Neural progenitor cell (in vitro differentiated cells): ENCODE measurements at regions not wholly inside any gene's neighbourhood (a gene's known extent, or its start where the extent isn't known, plus 50 kb on each side); places are given as distances from the start of the nearest gene placed in this dataset.

Experiments used
- DNase-seq: peaks from one replicate; pipeline ENCODE4 v3.0.0-alpha.2; 2016; ENCODE audit warnings: low spot score
- H2AFZ ChIP-seq: fragments of 200-600 bp; sonication (generic); replicated peaks from 2 replicates; pipeline ENCODE4 v1.6.1; 2016; ENCODE audit warnings: antibody characterized with exemption
- H3F3A ChIP-seq: fragments of 200-600 bp; sonication (generic); 2 replicates; pipeline ENCODE4 v1.6.1; 2016; ENCODE audit warnings: antibody characterized with exemption, low read depth
- H3K27ac ChIP-seq: fragments of 200-600 bp; sonication (generic); 2 replicates; pipeline ENCODE4 v1.5.1; 2016; ENCODE audit warnings: mild to moderate bottlenecking
- H3K27me3 ChIP-seq: fragments of 200-600 bp; sonication (generic); 2 replicates; pipeline ENCODE4 v1.6.1; 2016; ENCODE audit warnings: mild to moderate bottlenecking, moderate library complexity
- H3K36me3 ChIP-seq: fragments of 200-600 bp; sonication (generic); 2 replicates; pipeline ENCODE4 v1.5.1; 2016
- H3K4me1 ChIP-seq: fragments of 200-600 bp; sonication (generic); 2 replicates; pipeline ENCODE4 v1.6.1; 2016; ENCODE audit warnings: mixed run types
- H3K4me2 ChIP-seq: fragments of 200-600 bp; sonication (generic); 2 replicates; pipeline ENCODE4 v1.6.1; 2016
- H3K4me3 ChIP-seq: fragments of 200-600 bp; sonication (generic); 2 replicates; pipeline ENCODE4 v1.5.1; 2016
- H3K79me2 ChIP-seq: fragments of 200-600 bp; sonication (generic); 2 replicates; pipeline ENCODE4 v1.6.1; 2016; ENCODE audit warnings: low read depth
- H3K9ac ChIP-seq: fragments of 200-600 bp; sonication (generic); 2 replicates; pipeline ENCODE4 v1.6.1; 2016
- H3K9me3 ChIP-seq: fragments of 200-600 bp; sonication (generic); 2 replicates; pipeline ENCODE4 v1.5.1; 2016; ENCODE audit warnings: low read depth
- H4K20me1 ChIP-seq: fragments of 200-600 bp; sonication (generic); 2 replicates; pipeline ENCODE4 v1.6.1; 2016; ENCODE audit warnings: low read depth
- H3K27ac Mint-ChIP-seq: 3 replicates; pipeline ENCODE4 v1.8.0; 2021; ENCODE audit warnings: mixed read lengths
- H3K27me3 Mint-ChIP-seq: 2 replicates; pipeline ENCODE4 v1.8.0; 2022; ENCODE audit warnings: low read depth, mild to moderate bottlenecking, inconsistent platforms, moderate library complexity, mixed read lengths; ENCODE audit not compliant: insufficient read depth
- H3K36me3 Mint-ChIP-seq: 3 replicates; pipeline ENCODE4 v1.8.0; 2021; ENCODE audit warnings: mixed read lengths
- H3K4me1 Mint-ChIP-seq: 3 replicates; pipeline ENCODE4 v1.8.0; 2021; ENCODE audit warnings: mixed read lengths
- H3K4me3 Mint-ChIP-seq: 3 replicates; pipeline ENCODE4 v1.8.0; 2021; ENCODE audit warnings: mild to moderate bottlenecking, moderate library complexity, mixed read lengths
- H3K9me3 Mint-ChIP-seq: 3 replicates; pipeline ENCODE4 v1.8.0; 2020; ENCODE audit warnings: mixed read lengths
- EZH2 ChIP-seq: fragments of 200-600 bp; sonication (generic); IDR thresholded peaks from 2 replicates; pipeline ENCODE4 v1.6.1; 2017; ENCODE audit warnings: antibody characterized with exemption, mild to moderate bottlenecking, moderate library complexity
- EZH2phosphoT487 ChIP-seq: fragments of 200-600 bp; sonication (generic); IDR thresholded peaks from 2 replicates; pipeline ENCODE4 v1.6.1; 2017; ENCODE audit warnings: antibody characterized with exemption
- TF ChIP-seq, protein P1 (sequence below): fragments of 200-600 bp; sonication (generic); IDR thresholded peaks from 2 replicates; pipeline ENCODE4 v1.5.1; 2017; ENCODE audit warnings: antibody characterized with exemption, mild to moderate bottlenecking

GRCh38 chr13:50521006-50521830 lies 322.3 kb downstream of the DLEU7 start:
- no peak overlapping the region for H3K4me2 ChIP-seq
- H3K27me3 ChIP-seq: no peaks in the 10 kb centered on the region
- H3K4me3 ChIP-seq: no peak overlapping the region
- H3F3A ChIP-seq: no peaks in the 10 kb centered on the region
- Mint-ChIP-seq H3K4me3 (no peak overlapping the region), H3K9me3 (no peaks in the 10 kb centered on the region), H3K4me1 (peaks cover 5% of the 10 kb centered on the region), H3K36me3 (no peaks in the 10 kb centered on the region), H3K27me3 (peaks cover 4% of the 10 kb centered on the region), H3K27ac (no peak overlapping the region)
- no peak for DNase-seq
- no peaks in the 10 kb centered on the region for H4K20me1 ChIP-seq
- peaks cover 10% of the 10 kb centered on the region for H3K4me1 ChIP-seq
- H3K27ac ChIP-seq: no peak overlapping the region
- no peak overlapping the region for H2AFZ ChIP-seq
- no peaks in the 10 kb centered on the region for H3K9me3 ChIP-seq
- TF ChIP-seq, protein P1, sequence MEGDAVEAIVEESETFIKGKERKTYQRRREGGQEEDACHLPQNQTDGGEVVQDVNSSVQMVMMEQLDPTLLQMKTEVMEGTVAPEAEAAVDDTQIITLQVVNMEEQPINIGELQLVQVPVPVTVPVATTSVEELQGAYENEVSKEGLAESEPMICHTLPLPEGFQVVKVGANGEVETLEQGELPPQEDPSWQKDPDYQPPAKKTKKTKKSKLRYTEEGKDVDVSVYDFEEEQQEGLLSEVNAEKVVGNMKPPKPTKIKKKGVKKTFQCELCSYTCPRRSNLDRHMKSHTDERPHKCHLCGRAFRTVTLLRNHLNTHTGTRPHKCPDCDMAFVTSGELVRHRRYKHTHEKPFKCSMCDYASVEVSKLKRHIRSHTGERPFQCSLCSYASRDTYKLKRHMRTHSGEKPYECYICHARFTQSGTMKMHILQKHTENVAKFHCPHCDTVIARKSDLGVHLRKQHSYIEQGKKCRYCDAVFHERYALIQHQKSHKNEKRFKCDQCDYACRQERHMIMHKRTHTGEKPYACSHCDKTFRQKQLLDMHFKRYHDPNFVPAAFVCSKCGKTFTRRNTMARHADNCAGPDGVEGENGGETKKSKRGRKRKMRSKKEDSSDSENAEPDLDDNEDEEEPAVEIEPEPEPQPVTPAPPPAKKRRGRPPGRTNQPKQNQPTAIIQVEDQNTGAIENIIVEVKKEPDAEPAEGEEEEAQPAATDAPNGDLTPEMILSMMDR: no peak
- TF ChIP-seq EZH2phosphoT487 (no peak), EZH2 (no peak)
- no peaks in the 10 kb centered on the region for H3K36me3 ChIP-seq
- H3K9ac ChIP-seq: no peak overlapping the region
- no peaks in the 10 kb centered on the region for H3K79me2 ChIP-seq

DNA sequence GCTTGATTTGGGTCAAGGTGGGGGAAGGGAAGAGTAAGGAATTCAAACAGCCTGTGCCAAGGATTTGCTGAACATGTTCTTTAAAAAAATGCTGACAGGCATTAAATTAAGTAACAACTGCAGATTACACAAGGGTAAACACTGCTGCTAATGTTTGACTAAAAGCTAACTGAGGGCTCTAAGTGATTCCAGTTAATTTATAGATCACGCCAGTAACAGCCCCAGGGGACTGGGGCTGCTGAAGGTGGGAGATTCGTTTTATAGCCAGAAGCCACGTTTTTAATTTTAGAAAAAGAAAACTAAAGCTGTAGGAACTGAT lies 321.7 kb downstream of the DLEU7 start:
- Histone ChIP-seq H3K36me3 (no peaks in the 10 kb centered on the region), H3K4me3 (no peak overlapping the region), H3K9me3 (no peaks in the 10 kb centered on the region), H3K9ac (no peak overlapping the region), H2AFZ (no peak overlapping the region), H3F3A (no peaks in the 10 kb centered on the region), H3K79me2 (no peaks in the 10 kb centered on the region), H3K4me1 (peaks cover 10% of the 10 kb centered on the region), H3K4me2 (no peak overlapping the region), H3K27ac (no peak overlapping the region), H4K20me1 (no peaks in the 10 kb centered on the region), H3K27me3 (no peaks in the 10 kb centered on the region)
- no peaks in the 10 kb centered on the region for H3K36me3 Mint-ChIP-seq
- TF ChIP-seq, protein P1: no peak
- no peak for TF ChIP-seq EZH2
- TF ChIP-seq EZH2phosphoT487: no peak
- no peak for DNase-seq
- H3K4me1 Mint-ChIP-seq: peaks cover 5% of the 10 kb centered on the region
- H3K9me3 Mint-ChIP-seq: no peaks in the 10 kb centered on the region
- H3K27me3 Mint-ChIP-seq: peaks cover 4% of the 10 kb centered on the region
- H3K27ac Mint-ChIP-seq: no peak overlapping the region
- no peak overlapping the region for H3K4me3 Mint-ChIP-seq

DNA sequence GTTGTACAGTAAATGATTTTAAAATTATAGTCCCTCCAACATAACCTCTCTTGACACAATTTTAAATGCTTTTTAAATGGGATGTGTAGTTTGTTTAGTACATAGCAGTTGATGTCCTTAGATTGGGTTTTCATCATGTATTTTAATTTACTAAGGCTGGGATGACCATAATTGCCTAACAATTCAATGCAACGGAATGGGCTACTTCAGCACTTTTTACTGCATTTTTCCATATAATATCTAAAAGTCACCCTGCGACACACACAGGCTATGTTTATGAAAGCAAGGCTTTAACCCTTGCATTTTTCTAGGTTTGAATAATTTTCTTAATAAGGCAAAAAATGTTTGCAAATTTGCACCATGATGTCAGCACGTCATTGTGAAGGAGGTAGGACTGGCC lies 321.0 kb downstream of the DLEU7 start:
- Histone ChIP-seq H3K4me1 (peaks cover 10% of the 10 kb centered on the region), H2AFZ (no peak overlapping the region), H3K9me3 (no peaks in the 10 kb centered on the region), H3K9ac (no peak overlapping the region), H3K36me3 (no peaks in the 10 kb centered on the region), H4K20me1 (no peaks in the 10 kb centered on the region), H3K4me2 (no peak overlapping the region), H3F3A (no peaks in the 10 kb centered on the region), H3K79me2 (no peaks in the 10 kb centered on the region), H3K4me3 (no peak overlapping the region), H3K27me3 (no peaks in the 10 kb centered on the region), H3K27ac (no peak overlapping the region)
- Mint-ChIP-seq H3K36me3 (no peaks in the 10 kb centered on the region), H3K4me1 (peaks cover 5% of the 10 kb centered on the region), H3K27me3 (peaks cover 8% of the 10 kb centered on the region), H3K9me3 (no peaks in the 10 kb centered on the region), H3K27ac (no peak overlapping the region), H3K4me3 (no peak overlapping the region)
- no peak for DNase-seq
- no peak for TF ChIP-seq EZH2
- no peak for TF ChIP-seq EZH2phosphoT487
- TF ChIP-seq, protein P1: no peak
